Lower leg skin (tissue), 4 donors: ENCODE measurements at regions not wholly inside any gene's neighbourhood (a gene's known extent, or its start where the extent isn't known, plus 50 kb on each side); places are given as distances from the start of the nearest gene placed in this dataset.
A peak's percentile ranks its signal among the peaks of the same experiment; 100 is the strongest.

Experiments
- DNase-seq, 2 donors: peaks; one replicate each; pipeline ENCODE4 v3.0.0-alpha.2; 2019; ENCODE audit warnings: low spot score in 2 of 2
- H3K4me3 ChIP-seq: fragments of 200-600 bp; sonication (generic); 2 replicates; pipeline ENCODE4 v1.5.1; 2017; ENCODE audit warnings: mild to moderate bottlenecking, low read depth; ENCODE audit not compliant: poor library complexity, severe bottlenecking
- POLR2A ChIP-seq, 2 donors: fragments of 450-650 bp; IDR thresholded peaks; one replicate each; pipeline ENCODE4 v1.6.1; 2016 to 2017; ENCODE audit warnings: antibody characterized with exemption in 2 of 2, mild to moderate bottlenecking in 1 of 2, moderate library complexity in 1 of 2
- WGBS, 2 donors: methylation state at CpG; one replicate each; pipeline ENCODE4 v1.1.5; 2018; 5-methylcytosine and 5-hydroxymethylcytosine counted together
- intact Hi-C: fragments of 100-400 bp; cut with DNase I; formaldehyde crosslinking; loops from one replicate; pipeline ENCODE4 v1.15.0; 2023; ENCODE audit warnings: low total_unique reads
- TF ChIP-seq, protein P1 (sequence below), 3 donors: fragments of 450-650 bp; IDR thresholded peaks; one replicate each; pipeline ENCODE4 v1.5.1; 2016; ENCODE audit warnings: antibody characterized with exemption in 3 of 3, mild to moderate bottlenecking in 3 of 3, moderate library complexity in 2 of 3

DNA sequence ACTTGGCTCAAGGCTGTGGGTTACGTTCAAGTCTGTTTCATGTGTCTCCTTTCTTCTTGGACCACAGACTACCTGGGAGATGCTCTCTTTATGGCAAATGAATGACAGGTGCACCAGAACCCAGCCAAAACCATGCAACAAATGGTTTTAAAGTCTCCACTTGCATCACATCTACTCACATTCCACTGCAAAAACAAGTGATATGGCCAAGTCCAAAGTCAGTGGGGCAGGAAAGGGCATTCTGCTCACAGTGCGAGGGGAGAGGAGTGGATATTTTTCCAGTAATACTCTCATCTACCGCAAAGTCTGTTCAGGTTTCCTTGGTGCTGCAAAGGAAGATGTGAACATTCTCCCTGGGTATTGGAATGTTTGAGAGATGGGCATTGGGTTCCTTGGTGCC, 120.5 kb downstream of the UCHL1 start:
- no peak for DNase-seq
- intact Hi-C loops, result loop anchor here (5.0 kb wide), 1 partner anchor 495 kb away; no protein-coding TSS in a partner anchor
- no peak for TF ChIP-seq POLR2A (IDR thresholded peaks at IDR 0.05)
- TF ChIP-seq, protein P1, sequence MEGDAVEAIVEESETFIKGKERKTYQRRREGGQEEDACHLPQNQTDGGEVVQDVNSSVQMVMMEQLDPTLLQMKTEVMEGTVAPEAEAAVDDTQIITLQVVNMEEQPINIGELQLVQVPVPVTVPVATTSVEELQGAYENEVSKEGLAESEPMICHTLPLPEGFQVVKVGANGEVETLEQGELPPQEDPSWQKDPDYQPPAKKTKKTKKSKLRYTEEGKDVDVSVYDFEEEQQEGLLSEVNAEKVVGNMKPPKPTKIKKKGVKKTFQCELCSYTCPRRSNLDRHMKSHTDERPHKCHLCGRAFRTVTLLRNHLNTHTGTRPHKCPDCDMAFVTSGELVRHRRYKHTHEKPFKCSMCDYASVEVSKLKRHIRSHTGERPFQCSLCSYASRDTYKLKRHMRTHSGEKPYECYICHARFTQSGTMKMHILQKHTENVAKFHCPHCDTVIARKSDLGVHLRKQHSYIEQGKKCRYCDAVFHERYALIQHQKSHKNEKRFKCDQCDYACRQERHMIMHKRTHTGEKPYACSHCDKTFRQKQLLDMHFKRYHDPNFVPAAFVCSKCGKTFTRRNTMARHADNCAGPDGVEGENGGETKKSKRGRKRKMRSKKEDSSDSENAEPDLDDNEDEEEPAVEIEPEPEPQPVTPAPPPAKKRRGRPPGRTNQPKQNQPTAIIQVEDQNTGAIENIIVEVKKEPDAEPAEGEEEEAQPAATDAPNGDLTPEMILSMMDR (IDR thresholded peaks at IDR 0.05), result no peak
- 97% methylated on average over 3 of the region's 3 CpGs for WGBS, 2 donors
- H3K4me3 ChIP-seq, result no peak overlapping the region

DNA sequence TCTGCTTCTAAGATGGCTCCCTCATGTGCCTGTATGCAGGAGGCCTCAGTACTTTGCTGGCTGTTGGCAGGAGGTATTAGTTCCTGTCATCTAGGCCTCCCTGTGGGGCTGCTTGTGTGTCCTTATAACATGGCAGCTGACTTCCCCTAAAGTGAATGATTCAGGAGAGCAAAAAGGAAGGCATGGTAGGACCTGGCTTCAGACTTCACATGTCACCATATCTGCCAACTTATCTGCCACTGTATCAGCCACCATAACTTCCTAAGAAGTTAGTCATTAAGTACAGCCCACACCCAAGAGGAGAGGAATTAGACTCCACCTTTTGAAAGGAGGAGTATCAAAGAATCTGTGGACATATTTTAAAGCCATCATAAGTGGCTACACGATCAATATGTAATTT, 122.5 kb downstream of the UCHL1 start:
- DNase-seq, result no peak
- TF ChIP-seq, protein P1 (IDR thresholded peaks at IDR 0.05), result no peak
- no peak for TF ChIP-seq POLR2A (IDR thresholded peaks at IDR 0.05)
- no peak overlapping the region for H3K4me3 ChIP-seq
- 92 to 97% methylated on average over 1 of the region's 1 CpG for WGBS, 2 donors
- intact Hi-C loops, result loop anchor here (5.0 kb wide), 1 partner anchor 493 kb away; no protein-coding TSS in a partner anchor

DNA sequence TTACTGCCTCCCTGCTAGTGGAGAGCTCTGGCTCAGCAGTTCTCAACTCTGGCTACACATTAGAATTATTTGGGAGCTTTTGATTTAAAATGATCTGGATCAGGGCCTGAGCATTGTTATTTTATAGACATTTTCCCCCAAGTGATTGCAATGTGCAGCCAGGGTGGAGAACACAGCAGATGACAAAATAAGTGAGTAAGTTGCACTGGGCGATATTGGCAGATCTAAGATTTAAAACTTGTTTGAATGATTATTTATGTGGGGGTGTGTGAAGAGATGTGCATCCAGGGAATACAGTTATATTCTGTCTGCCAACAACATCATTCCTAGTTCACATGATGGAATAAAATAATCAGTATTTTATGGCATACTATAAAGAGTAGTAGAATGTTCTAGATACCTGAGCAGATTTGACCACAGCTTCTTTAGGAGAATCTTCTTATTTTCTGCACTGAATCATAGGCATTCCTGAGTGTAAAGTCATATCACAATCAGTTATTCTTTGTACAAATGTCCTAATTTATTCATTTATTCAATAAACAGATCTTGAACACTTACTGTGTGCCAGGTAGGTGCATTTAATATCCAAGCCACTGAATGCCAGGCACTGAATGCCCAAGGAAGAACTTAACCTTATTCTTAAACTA, 123.9 kb downstream of the UCHL1 start:
- intact Hi-C loops, result no loop called here
- H3K4me3 ChIP-seq, result no peak overlapping the region
- WGBS, 2 donors, result 44 to 52% methylated on average over 1 of the region's 1 CpG
- no peak for DNase-seq
- TF ChIP-seq POLR2A (IDR thresholded peaks at IDR 0.05), result no peak
- TF ChIP-seq, protein P1 (IDR thresholded peaks at IDR 0.05), result no peak

DNA sequence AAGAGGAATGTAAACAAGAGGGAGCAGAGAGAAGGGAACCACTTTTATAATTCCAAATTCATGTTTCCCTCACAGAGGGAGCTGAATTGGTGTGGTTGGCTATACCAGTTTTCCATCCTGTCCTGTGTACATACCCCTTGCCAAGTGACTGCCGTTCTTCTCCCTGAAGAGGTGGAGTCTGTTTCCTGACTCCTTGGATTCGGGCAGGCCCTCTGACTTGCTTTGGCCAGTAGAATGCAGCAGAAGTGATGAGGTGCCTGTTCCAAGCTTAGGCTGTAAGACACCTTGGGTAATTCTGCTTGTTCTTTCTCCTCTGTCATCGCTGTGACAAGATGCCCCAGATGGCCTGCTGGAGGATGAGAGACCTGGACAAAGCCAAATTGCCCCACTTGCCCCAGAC, 124.7 kb downstream of the UCHL1 start:
- H3K4me3 ChIP-seq, result no peak overlapping the region
- intact Hi-C loops, result no loop called here
- 45 to 62% methylated on average over 3 of the region's 3 CpGs for WGBS, 2 donors
- no peak for DNase-seq
- TF ChIP-seq, protein P1 (IDR thresholded peaks at IDR 0.05), result no peak
- no peak for TF ChIP-seq POLR2A (IDR thresholded peaks at IDR 0.05)

DNA sequence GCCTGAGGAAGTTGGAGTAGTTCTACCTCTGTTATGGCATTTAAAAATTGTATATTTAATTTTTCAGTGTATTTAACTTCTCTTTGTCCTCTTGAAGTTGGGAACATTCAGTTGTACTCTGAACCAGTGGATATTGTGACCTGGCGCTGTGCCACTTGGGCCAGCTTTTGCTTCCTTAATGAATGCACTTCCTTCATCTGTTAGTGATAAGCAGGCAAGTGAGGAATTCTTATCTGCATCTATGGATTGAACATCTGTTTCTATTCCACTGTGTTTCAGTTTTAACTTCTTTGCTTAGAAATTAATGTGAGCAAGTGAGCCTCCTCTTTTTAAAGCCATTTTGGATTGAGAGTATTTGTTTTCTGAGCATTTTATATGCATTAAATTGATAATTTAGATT, 128.3 kb downstream of the UCHL1 start:
- no peak for TF ChIP-seq POLR2A (IDR thresholded peaks at IDR 0.05)
- TF ChIP-seq, protein P1 (IDR thresholded peaks at IDR 0.05), result no peak
- WGBS, 2 donors, result 50 to 52% methylated on average over 1 of the region's 1 CpG
- peak; percentile 47 to 92 for DNase-seq
- H3K4me3 ChIP-seq, result no peak overlapping the region
- intact Hi-C loops, result no loop called here

DNA sequence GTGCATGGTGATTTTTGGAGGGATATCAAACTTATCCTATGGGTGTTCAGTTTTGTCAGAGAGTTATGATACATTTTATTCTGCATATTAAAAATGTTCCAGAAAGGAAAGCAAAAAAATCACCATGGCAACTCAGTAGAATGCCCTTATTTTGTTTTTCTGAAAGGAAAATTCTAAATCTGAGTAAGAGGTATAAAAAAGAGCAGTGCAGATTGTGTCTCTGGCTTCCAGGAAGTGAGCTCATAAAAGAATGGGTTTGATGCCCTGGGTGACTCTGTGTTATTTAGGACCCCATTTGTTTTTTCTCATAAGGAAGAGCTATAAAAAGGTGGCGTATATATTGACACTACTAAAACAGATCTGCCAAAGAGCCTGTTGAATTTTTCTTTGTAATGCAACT, 128.8 kb downstream of the UCHL1 start:
- WGBS, 2 donors, result 83 to 86% methylated on average over 1 of the region's 1 CpG
- TF ChIP-seq, protein P1 (IDR thresholded peaks at IDR 0.05), result no peak
- no peak for TF ChIP-seq POLR2A (IDR thresholded peaks at IDR 0.05)
- intact Hi-C loops, result no loop called here

More for the DNA sequence above, 128.8 kb downstream of the UCHL1 start:
- H3K4me3 ChIP-seq, result no peak overlapping the region
- no peak for DNase-seq
